HCT116 (cell line): ENCODE measurements at regions not wholly inside any gene's neighbourhood (a gene's known extent, or its start where the extent isn't known, plus 50 kb on each side); places are given as distances from the start of the nearest gene placed in this dataset.

Experiments
- ATAC-seq: fragments of 200-7000 bp; cut with Tn5 transposase; 2 replicates; pipeline ENCODE4 v1.9.1; 2020; ENCODE audit warnings: mild to moderate bottlenecking, moderate library complexity
- BruUV-seq: library from RNA; stranded (reverse); fragments of 400-500 nt; replicated peaks from 2 replicates; lab custom pipeline; 2021; lab: Mats Ljungman, UMichigan
- CTCF ChIA-PET: fragments of 300-600 bp; sonication (Branson Sonifier 250); formaldehyde crosslinking; loops from one replicate; lab custom pipeline; 2021; ENCODE audit warnings: antibody characterized with exemption; lab: Charles Lee
- POLR2A ChIA-PET: fragments of 300-600, 350-600 bp; sonication (Branson Sonifier 250); formaldehyde crosslinking; loops from one replicate; lab custom pipeline; 2021; ENCODE audit warnings: antibody characterized with exemption; lab: Charles Lee
- RAD21 ChIA-PET, 2 experiments: fragments of 300-600 bp; sonication (Branson Sonifier 250); formaldehyde crosslinking; loops; one replicate each; lab custom pipeline; 2023; ENCODE audit warnings: low total read pairs in 2 of 2; ENCODE audit not compliant: uncharacterized antibody in 2 of 2, unreplicated experiment in 2 of 2, low non-redundant PET in 1 of 2; lab: Charles Lee
- DNase-seq: peaks from one replicate; pipeline ENCODE4 v3.0.0-alpha.2; 2010; ENCODE audit warnings: low read depth, low spot score
- H2AFZ ChIP-seq: fragments of 200-600 bp; shearing (Covaris generic), sonication (generic); 2 replicates; pipeline ENCODE4 v1.6.1; 2017; ENCODE audit warnings: low read depth, mixed run types, mixed read lengths, antibody characterized with exemption, low read length; ENCODE audit not compliant: poor library complexity, severe bottlenecking
- H3K27ac ChIP-seq: 2 replicates; pipeline ENCODE4 v1.5.1; 2012; ENCODE audit warnings: low read depth, low read length
- H3K27me3 ChIP-seq: fragments of 200-600 bp; sonication (generic); 2 replicates; pipeline ENCODE4 v1.6.1; 2016; ENCODE audit warnings: mixed run types, low read length, mixed read lengths; ENCODE audit not compliant: insufficient read depth
- H3K36me3 ChIP-seq, 2 experiments: fragments of 200-500 bp in 1 of 2; fragments of 200-600 bp in 1 of 2; sonication (Bioruptor generic) in 1 of 2; sonication (generic) in 1 of 2; 2 replicates each; pipeline versions ENCODE4 v1.5.1 to v1.6.1; 2014 to 2016; ENCODE audit warnings: low read length in 2 of 2, inconsistent platforms in 1 of 2, mixed read lengths in 1 of 2, mixed run types in 1 of 2; ENCODE audit not compliant: insufficient read depth in 2 of 2, control insufficient read depth in 1 of 2
- H3K4me1 ChIP-seq, 2 experiments: fragments of 200-600 bp in 1 of 2; sonication (generic) in 1 of 2; 2 replicates each; pipeline versions ENCODE4 v1.5.1 to v1.6.1; 2012 to 2017; ENCODE audit warnings: low read length in 2 of 2, inconsistent platforms in 1 of 2, mild to moderate bottlenecking in 1 of 2, mixed read lengths in 1 of 2, mixed run types in 1 of 2, moderate library complexity in 1 of 2; ENCODE audit not compliant: insufficient read depth in 2 of 2, control insufficient read depth in 1 of 2
- H3K4me2 ChIP-seq: fragments of 200-600 bp; sonication (generic); 2 replicates; pipeline ENCODE4 v1.6.1; 2017; ENCODE audit warnings: mixed run types, low read length, mixed read lengths
- H3K4me3 ChIP-seq, 2 experiments: fragments of 200-600 bp in 1 of 2; sonication (generic) in 1 of 2; replicated peaks in 1 of 2; 2 replicates each; pipeline ENCODE4 v1.5.1; 2011 to 2016; ENCODE audit warnings: low read length in 2 of 2, control low read depth in 1 of 2, low read depth in 1 of 2, mild to moderate bottlenecking in 1 of 2, mixed read lengths in 1 of 2, mixed run types in 1 of 2
- H3K79me2 ChIP-seq: fragments of 200-600 bp; sonication (generic); 2 replicates; pipeline ENCODE4 v1.6.1; 2017; ENCODE audit warnings: mild to moderate bottlenecking, mixed run types, low read length, moderate library complexity, mixed read lengths; ENCODE audit not compliant: insufficient read depth
- H3K9ac ChIP-seq: fragments of 200-600 bp; sonication (generic); 2 replicates; pipeline ENCODE4 v1.6.1; 2016; ENCODE audit warnings: low read length, mixed read lengths
- H3K9me2 ChIP-seq: fragments of 200-600 bp; sonication (generic), shearing (Covaris generic); 2 replicates; pipeline ENCODE4 v1.6.1; 2017; ENCODE audit warnings: mixed run types, mild to moderate bottlenecking, moderate library complexity; ENCODE audit not compliant: insufficient read depth
- H3K9me3 ChIP-seq, 2 experiments: fragments of 200-500 bp in 1 of 2; fragments of 200-600 bp in 1 of 2; sonication (Bioruptor generic) in 1 of 2; sonication (generic) in 1 of 2; 2 replicates each; pipeline ENCODE4 v1.6.1; 2014 to 2017; ENCODE audit warnings: low read length in 2 of 2, mixed read lengths in 2 of 2, inconsistent platforms in 1 of 2, low read depth in 1 of 2, mild to moderate bottlenecking in 1 of 2, mixed run types in 1 of 2, moderate library complexity in 1 of 2; ENCODE audit not compliant: control insufficient read depth in 1 of 2, insufficient read depth in 1 of 2
- H4K20me1 ChIP-seq: fragments of 200-600 bp; sonication (generic), shearing (Covaris generic); 2 replicates; pipeline ENCODE4 v1.6.1; 2017; ENCODE audit warnings: mixed run types, mild to moderate bottlenecking, moderate library complexity; ENCODE audit not compliant: insufficient read depth
- CBX3 ChIP-seq: IDR thresholded peaks from 2 replicates; pipeline ENCODE4 v1.6.1; 2012; ENCODE audit warnings: low read depth
- EGR1 ChIP-seq: IDR thresholded peaks from 2 replicates; pipeline ENCODE4 v1.6.1; 2012; ENCODE audit warnings: low read depth
- ELF1 ChIP-seq: IDR thresholded peaks from 2 replicates; pipeline ENCODE4 v1.6.1; 2012; ENCODE audit warnings: low read depth, borderline replicate concordance
- EZH2 ChIP-seq: fragments of 200-600 bp; sonication (generic); IDR thresholded peaks from 2 replicates; pipeline ENCODE4 v1.6.1; 2017; ENCODE audit warnings: antibody characterized with exemption, mixed run types
- EZH2phosphoT487 ChIP-seq: fragments of 200-600 bp; IDR thresholded peaks from 2 replicates; pipeline ENCODE4 v1.6.1; 2018; ENCODE audit warnings: antibody characterized with exemption, borderline replicate concordance
- FOSL1 ChIP-seq: IDR thresholded peaks from 2 replicates; pipeline ENCODE4 v1.6.1; 2012; ENCODE audit warnings: low read depth
- JUND ChIP-seq: IDR thresholded peaks from 2 replicates; pipeline ENCODE4 v1.6.1; 2012
- POLR2AphosphoS5 ChIP-seq: IDR thresholded peaks from 2 replicates; pipeline ENCODE4 v1.6.1; 2011; ENCODE audit warnings: mild to moderate bottlenecking, low read depth, low read length, moderate library complexity
- RAD21 ChIP-seq: IDR thresholded peaks from 2 replicates; pipeline ENCODE4 v1.6.1; 2012; ENCODE audit warnings: low read depth, mild to moderate bottlenecking
- SIN3A ChIP-seq: IDR thresholded peaks from 2 replicates; pipeline ENCODE4 v1.6.1; 2012; ENCODE audit warnings: low read depth
- SP1 ChIP-seq: IDR thresholded peaks from 2 replicates; pipeline ENCODE4 v1.6.1; 2012; ENCODE audit warnings: low read depth
- SRF ChIP-seq: IDR thresholded peaks from 2 replicates; pipeline ENCODE4 v1.6.1; 2012; ENCODE audit warnings: low read depth
- TCF7L2 ChIP-seq: IDR thresholded peaks from 2 replicates; pipeline ENCODE4 v1.7.0; 2011; ENCODE audit warnings: borderline replicate concordance, inconsistent platforms; ENCODE audit not compliant: insufficient read depth, insufficient read length; ENCODE audit errors: extremely low read depth
- YY1 ChIP-seq: IDR thresholded peaks from 2 replicates; pipeline ENCODE4 v1.6.1; 2011; ENCODE audit warnings: low read length, low read depth, moderate library complexity, mild to moderate bottlenecking; ENCODE audit not compliant: insufficient replicate concordance; ENCODE audit errors: extremely low read depth
- ZFX ChIP-seq: fragments of 450-650 bp; IDR thresholded peaks from 2 replicates; pipeline ENCODE4 v1.6.1; 2017
- ZNF274 ChIP-seq: fragments of 200-500 bp; sonication (Bioruptor generic); IDR thresholded peaks from 2 replicates; pipeline ENCODE4 v1.6.1; 2014; ENCODE audit warnings: mild to moderate bottlenecking, low read depth, low read length, inconsistent platforms
- intact Hi-C: fragments of 100-400 bp; cut with micrococcal nuclease; formaldehyde crosslinking; loops from 2 replicates; pipeline ENCODE4 v1.10.0; 2022
- TF ChIP-seq, protein P1 (sequence below): IDR thresholded peaks from 2 replicates; pipeline ENCODE4 v1.6.1; 2012
- TF ChIP-seq, protein P2 (sequence below), 3 experiments: fragments of 200-600 bp in 1 of 3; sonication (generic) in 1 of 3; IDR thresholded peaks in 2 of 3; conservative IDR thresholded peaks in 1 of 3; 2 replicates each; pipeline ENCODE4 v1.5.1; 2012 to 2017; ENCODE audit warnings: low read depth in 2 of 3, low read length in 2 of 3, antibody characterized with exemption in 1 of 3, borderline replicate concordance in 1 of 3, control low read depth in 1 of 3, mild to moderate bottlenecking in 1 of 3, mixed read lengths in 1 of 3, mixed run types in 1 of 3, moderate library complexity in 1 of 3; ENCODE audit not compliant: insufficient read depth in 1 of 3
- TF ChIP-seq, protein P3 (sequence below): IDR thresholded peaks from 2 replicates; pipeline ENCODE4 v1.6.1; 2012; ENCODE audit warnings: low read depth
- TF ChIP-seq, protein P4 (sequence below): IDR thresholded peaks from 2 replicates; pipeline ENCODE4 v1.6.1; 2011; ENCODE audit warnings: mild to moderate bottlenecking, low read length, moderate library complexity; ENCODE audit not compliant: insufficient replicate concordance; ENCODE audit errors: extremely low read depth

DNA sequence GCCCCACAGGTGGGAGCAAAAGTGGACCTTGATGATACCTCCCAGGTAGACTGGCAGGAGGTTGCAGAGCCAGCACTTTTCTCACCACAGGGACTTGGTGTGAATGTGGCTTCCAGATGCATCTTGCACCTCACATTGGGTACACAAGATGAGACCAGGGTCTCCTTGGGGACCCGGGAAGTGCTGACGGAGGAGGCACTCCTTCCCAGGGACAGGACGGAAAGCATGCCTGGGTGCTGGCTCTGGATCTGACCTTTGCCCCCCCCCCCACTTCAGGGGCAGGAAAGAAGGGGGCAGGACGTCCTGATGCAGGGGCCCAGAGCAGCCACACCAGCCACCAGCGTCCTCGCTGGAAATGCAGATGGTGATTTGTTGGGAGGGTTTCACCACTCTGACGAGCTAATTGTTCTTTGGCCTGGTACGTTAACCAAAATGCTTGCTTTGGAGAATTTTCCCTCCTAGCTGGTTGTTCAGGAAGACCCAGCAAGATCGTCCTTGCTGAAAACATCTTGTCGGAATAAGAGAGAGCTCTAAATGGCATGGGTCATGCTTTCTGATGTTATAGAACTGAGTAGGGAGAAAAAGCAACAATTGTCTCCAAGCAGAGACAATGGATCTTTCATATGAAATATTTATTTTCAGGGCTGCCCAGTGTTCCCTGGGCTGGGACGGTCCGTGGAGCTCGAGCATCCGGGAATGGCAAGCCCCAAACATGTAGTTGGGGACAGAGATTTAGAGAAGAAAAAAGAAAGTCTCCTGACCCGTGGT is 74.4 kb upstream of the PPARA start:
- Histone ChIP-seq H3K9ac (peak overlapping the region; percentile 99), H3K4me3 (peak overlapping the region; percentile 64 to 90), H3K79me2 (peaks cover 91% of the 10 kb centered on the region), H2AFZ (no peak overlapping the region), H4K20me1 (no peaks in the 10 kb centered on the region), H3K4me2 (peak overlapping the region; percentile 99), H3K27ac (peak overlapping the region; percentile 100), H3K36me3 (peaks cover 7 to 42% of the 10 kb centered on the region in 2 experiments), H3K4me1 (peaks cover 54 to 72% of the 10 kb centered on the region in 2 experiments), H3K9me2 (no peaks in the 10 kb centered on the region), H3K27me3 (no peaks in the 10 kb centered on the region), H3K9me3 (no peaks in the 10 kb centered on the region)
- ATAC-seq (no peak), DNase-seq (no peak)
- no TSS peak for BruUV-seq
- intact Hi-C loops = no loop called here
- CTCF ChIA-PET = interaction anchor here (3.6 kb wide), 1 partner anchor 69 kb away, joined by 13 read pairs; no protein-coding TSS in a partner anchor
- TF ChIP-seq EGR1 (no peak), RAD21 (no peak), EZH2 (no peak), SP1 (no peak), POLR2AphosphoS5 (no peak), FOSL1 (no peak), TCF7L2 (no peak), SRF (no peak), ZFX (no peak), ZNF274 (no peak), EZH2phosphoT487 (no peak), JUND (no peak), ELF1 (no peak), YY1 (no peak), CBX3 (no peak), SIN3A (no peak)
- TF ChIP-seq, protein P1, sequence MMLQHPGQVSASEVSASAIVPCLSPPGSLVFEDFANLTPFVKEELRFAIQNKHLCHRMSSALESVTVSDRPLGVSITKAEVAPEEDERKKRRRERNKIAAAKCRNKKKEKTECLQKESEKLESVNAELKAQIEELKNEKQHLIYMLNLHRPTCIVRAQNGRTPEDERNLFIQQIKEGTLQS = no peak
- TF ChIP-seq, protein P2, sequence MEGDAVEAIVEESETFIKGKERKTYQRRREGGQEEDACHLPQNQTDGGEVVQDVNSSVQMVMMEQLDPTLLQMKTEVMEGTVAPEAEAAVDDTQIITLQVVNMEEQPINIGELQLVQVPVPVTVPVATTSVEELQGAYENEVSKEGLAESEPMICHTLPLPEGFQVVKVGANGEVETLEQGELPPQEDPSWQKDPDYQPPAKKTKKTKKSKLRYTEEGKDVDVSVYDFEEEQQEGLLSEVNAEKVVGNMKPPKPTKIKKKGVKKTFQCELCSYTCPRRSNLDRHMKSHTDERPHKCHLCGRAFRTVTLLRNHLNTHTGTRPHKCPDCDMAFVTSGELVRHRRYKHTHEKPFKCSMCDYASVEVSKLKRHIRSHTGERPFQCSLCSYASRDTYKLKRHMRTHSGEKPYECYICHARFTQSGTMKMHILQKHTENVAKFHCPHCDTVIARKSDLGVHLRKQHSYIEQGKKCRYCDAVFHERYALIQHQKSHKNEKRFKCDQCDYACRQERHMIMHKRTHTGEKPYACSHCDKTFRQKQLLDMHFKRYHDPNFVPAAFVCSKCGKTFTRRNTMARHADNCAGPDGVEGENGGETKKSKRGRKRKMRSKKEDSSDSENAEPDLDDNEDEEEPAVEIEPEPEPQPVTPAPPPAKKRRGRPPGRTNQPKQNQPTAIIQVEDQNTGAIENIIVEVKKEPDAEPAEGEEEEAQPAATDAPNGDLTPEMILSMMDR (IDR thresholded peaks at IDR 0.05 in 2 of 3, conservative IDR thresholded peaks at IDR 0.05 in 1 of 3; ENCODE audit: borderline replicate concordance in 1 of 3, insufficient read depth in 1 of 3, low read depth in 2 of 3, low read length in 2 of 3) = no peak
- TF ChIP-seq, protein P3, sequence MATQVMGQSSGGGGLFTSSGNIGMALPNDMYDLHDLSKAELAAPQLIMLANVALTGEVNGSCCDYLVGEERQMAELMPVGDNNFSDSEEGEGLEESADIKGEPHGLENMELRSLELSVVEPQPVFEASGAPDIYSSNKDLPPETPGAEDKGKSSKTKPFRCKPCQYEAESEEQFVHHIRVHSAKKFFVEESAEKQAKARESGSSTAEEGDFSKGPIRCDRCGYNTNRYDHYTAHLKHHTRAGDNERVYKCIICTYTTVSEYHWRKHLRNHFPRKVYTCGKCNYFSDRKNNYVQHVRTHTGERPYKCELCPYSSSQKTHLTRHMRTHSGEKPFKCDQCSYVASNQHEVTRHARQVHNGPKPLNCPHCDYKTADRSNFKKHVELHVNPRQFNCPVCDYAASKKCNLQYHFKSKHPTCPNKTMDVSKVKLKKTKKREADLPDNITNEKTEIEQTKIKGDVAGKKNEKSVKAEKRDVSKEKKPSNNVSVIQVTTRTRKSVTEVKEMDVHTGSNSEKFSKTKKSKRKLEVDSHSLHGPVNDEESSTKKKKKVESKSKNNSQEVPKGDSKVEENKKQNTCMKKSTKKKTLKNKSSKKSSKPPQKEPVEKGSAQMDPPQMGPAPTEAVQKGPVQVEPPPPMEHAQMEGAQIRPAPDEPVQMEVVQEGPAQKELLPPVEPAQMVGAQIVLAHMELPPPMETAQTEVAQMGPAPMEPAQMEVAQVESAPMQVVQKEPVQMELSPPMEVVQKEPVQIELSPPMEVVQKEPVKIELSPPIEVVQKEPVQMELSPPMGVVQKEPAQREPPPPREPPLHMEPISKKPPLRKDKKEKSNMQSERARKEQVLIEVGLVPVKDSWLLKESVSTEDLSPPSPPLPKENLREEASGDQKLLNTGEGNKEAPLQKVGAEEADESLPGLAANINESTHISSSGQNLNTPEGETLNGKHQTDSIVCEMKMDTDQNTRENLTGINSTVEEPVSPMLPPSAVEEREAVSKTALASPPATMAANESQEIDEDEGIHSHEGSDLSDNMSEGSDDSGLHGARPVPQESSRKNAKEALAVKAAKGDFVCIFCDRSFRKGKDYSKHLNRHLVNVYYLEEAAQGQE = no peak
- TF ChIP-seq, protein P4, sequence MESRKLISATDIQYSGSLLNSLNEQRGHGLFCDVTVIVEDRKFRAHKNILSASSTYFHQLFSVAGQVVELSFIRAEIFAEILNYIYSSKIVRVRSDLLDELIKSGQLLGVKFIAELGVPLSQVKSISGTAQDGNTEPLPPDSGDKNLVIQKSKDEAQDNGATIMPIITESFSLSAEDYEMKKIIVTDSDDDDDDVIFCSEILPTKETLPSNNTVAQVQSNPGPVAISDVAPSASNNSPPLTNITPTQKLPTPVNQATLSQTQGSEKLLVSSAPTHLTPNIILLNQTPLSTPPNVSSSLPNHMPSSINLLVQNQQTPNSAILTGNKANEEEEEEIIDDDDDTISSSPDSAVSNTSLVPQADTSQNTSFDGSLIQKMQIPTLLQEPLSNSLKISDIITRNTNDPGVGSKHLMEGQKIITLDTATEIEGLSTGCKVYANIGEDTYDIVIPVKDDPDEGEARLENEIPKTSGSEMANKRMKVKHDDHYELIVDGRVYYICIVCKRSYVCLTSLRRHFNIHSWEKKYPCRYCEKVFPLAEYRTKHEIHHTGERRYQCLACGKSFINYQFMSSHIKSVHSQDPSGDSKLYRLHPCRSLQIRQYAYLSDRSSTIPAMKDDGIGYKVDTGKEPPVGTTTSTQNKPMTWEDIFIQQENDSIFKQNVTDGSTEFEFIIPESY = no peak
- POLR2A ChIA-PET = no interaction called here
- RAD21 ChIA-PET = no interaction called here
